Natural killer cell (primary cell): ENCODE measurements at regions not wholly inside any gene's neighbourhood (a gene's known extent, or its start where the extent isn't known, plus 50 kb on each side); places are given as distances from the start of the nearest gene placed in this dataset.
A peak's percentile ranks its signal among the peaks of the same experiment; 100 is the strongest.

Experiments used
- ATAC-seq, 3 donors: fragments of 150-1000 bp in 2 of 3; fragments of 200-7000 bp in 1 of 3; cut with Tn5 transposase; 1 replicate in 1 of 3; 2 replicates in 2 of 3; pipeline ENCODE4 v1.10.0; 2021; ENCODE audit warnings: mild to moderate bottlenecking in 2 of 3, moderate library complexity in 2 of 3
- DNase-seq, 2 donors: peaks; one replicate each; pipeline versions ENCODE4 v3.0.0 to v3.0.0-alpha.2; 2013 to 2021; ENCODE audit warnings: mixed read lengths in 1 of 2
- H3K27ac ChIP-seq: one replicate; pipeline ENCODE4 v1.5.1; 2013; ENCODE audit warnings: mild to moderate bottlenecking, low read length
- H3K27me3 ChIP-seq: one replicate; pipeline ENCODE4 v1.6.1; 2013; ENCODE audit warnings: low read length; ENCODE audit not compliant: control insufficient read depth, insufficient read depth
- H3K36me3 ChIP-seq: one replicate; pipeline ENCODE4 v1.6.1; 2013; ENCODE audit warnings: low read length; ENCODE audit not compliant: control insufficient read depth, insufficient read depth
- H3K4me1 ChIP-seq: one replicate; pipeline ENCODE4 v1.6.1; 2013; ENCODE audit warnings: low read length; ENCODE audit not compliant: control insufficient read depth, insufficient read depth
- H3K4me3 ChIP-seq: one replicate; pipeline ENCODE4 v1.5.1; 2013; ENCODE audit warnings: low read length
- H3K9me3 ChIP-seq: one replicate; pipeline ENCODE4 v1.6.1; 2013; ENCODE audit warnings: low read length; ENCODE audit not compliant: control insufficient read depth, insufficient read depth
- H3K27ac Mint-ChIP-seq, 2 donors: one replicate each; pipeline ENCODE4 v1.8.0; 2022; ENCODE audit warnings: mild to moderate bottlenecking in 2 of 2, mixed read lengths in 2 of 2, moderate library complexity in 1 of 2
- H3K27me3 Mint-ChIP-seq, 2 donors: one replicate each; pipeline ENCODE4 v1.8.0; 2022; ENCODE audit warnings: low read depth in 2 of 2, mixed read lengths in 2 of 2
- H3K36me3 Mint-ChIP-seq: one replicate; pipeline ENCODE4 v1.8.0; 2022; ENCODE audit warnings: mixed read lengths
- H3K4me1 Mint-ChIP-seq, 2 donors: one replicate each; pipeline ENCODE4 v1.8.0; 2022; ENCODE audit warnings: mixed read lengths in 2 of 2
- H3K4me3 Mint-ChIP-seq: one replicate; pipeline ENCODE4 v1.8.0; 2022; ENCODE audit warnings: mild to moderate bottlenecking, moderate library complexity, mixed read lengths
- H3K9me3 Mint-ChIP-seq, 2 donors: one replicate each; pipeline ENCODE4 v1.8.0; 2022; ENCODE audit warnings: mixed read lengths in 2 of 2
- CTCF ChIP-seq: fragments of 200-600 bp; IDR thresholded peaks from one replicate; pipeline ENCODE4 v1.8.0; 2022; ENCODE audit warnings: antibody characterized with exemption
- WGBS: methylation state at CpG from one replicate; pipeline ENCODE4 v1.1.7; 2013; ENCODE audit warnings: missing lambda C conversion rate; ENCODE audit not compliant: insufficient coverage; 5-methylcytosine and 5-hydroxymethylcytosine counted together
- intact Hi-C: fragments of 100-400 bp; cut with micrococcal nuclease; formaldehyde crosslinking; loops from one replicate; pipeline ENCODE4 v1.14.2; 2022

- intact Hi-C loops, result no loop called here
- WGBS, result 98% methylated on average over 4 of the region's 5 CpGs
- no peaks in the 10 kb centered on the region for H3K36me3 Mint-ChIP-seq
- Histone ChIP-seq H3K4me1 (peaks cover 3% of the 10 kb centered on the region), H3K27me3 (no peaks in the 10 kb centered on the region), H3K36me3 (no peaks in the 10 kb centered on the region), H3K9me3 (no peaks in the 10 kb centered on the region), H3K27ac (no peak overlapping the region), H3K4me3 (no peak overlapping the region)
- ATAC-seq (no peak), DNase-seq (no peak)
- H3K27me3 Mint-ChIP-seq, result no peaks in the 10 kb centered on the region
- H3K4me1 Mint-ChIP-seq, result peaks cover 20 to 33% of the 10 kb centered on the region in 2 donors
- H3K27ac Mint-ChIP-seq, result no peak overlapping the region
- TF ChIP-seq CTCF, result no peak
- no peak overlapping the region for H3K4me3 Mint-ChIP-seq
- peaks cover 0 to 3% of the 10 kb centered on the region in 2 donors for H3K9me3 Mint-ChIP-seq
These were observed 142.8 kb downstream of the BTG1 start for GRCh38 chr12:92002673-92003382.

GRCh38 chr12:92002195-92002649 lies 143.4 kb downstream of the BTG1 start:
- Mint-ChIP-seq H3K36me3 (no peaks in the 10 kb centered on the region), H3K27me3 (no peaks in the 10 kb centered on the region), H3K27ac (no peak overlapping the region), H3K4me1 (peaks cover 20 to 28% of the 10 kb centered on the region in 2 donors), H3K9me3 (peaks cover 0 to 3% of the 10 kb centered on the region in 2 donors), H3K4me3 (no peak overlapping the region)
- Histone ChIP-seq H3K9me3 (no peaks in the 10 kb centered on the region), H3K4me1 (peaks cover 3% of the 10 kb centered on the region), H3K27ac (no peak overlapping the region), H3K27me3 (no peaks in the 10 kb centered on the region), H3K4me3 (no peak overlapping the region), H3K36me3 (no peaks in the 10 kb centered on the region)
- TF ChIP-seq CTCF, result no peak
- ATAC-seq (no peak), DNase-seq (no peak)
- 91% methylated on average over 1 of the region's 1 CpG for WGBS
- intact Hi-C loops, result no loop called here

GRCh38 chr12:92000597-92000996 lies 145.0 kb downstream of the BTG1 start:
- intact Hi-C loops, result loop anchor here (1.0 kb wide), 1 partner anchor 123 kb away; no protein-coding TSS in a partner anchor
- Histone ChIP-seq H3K27me3 (no peaks in the 10 kb centered on the region), H3K9me3 (no peaks in the 10 kb centered on the region), H3K4me3 (no peak overlapping the region), H3K4me1 (peaks cover 3% of the 10 kb centered on the region), H3K36me3 (no peaks in the 10 kb centered on the region), H3K27ac (no peak overlapping the region)
- Mint-ChIP-seq H3K27me3 (no peaks in the 10 kb centered on the region), H3K4me3 (peak overlapping the region; percentile 45), H3K9me3 (peaks cover 0 to 3% of the 10 kb centered on the region in 2 donors), H3K4me1 (peaks cover 20 to 28% of the 10 kb centered on the region in 2 donors), H3K27ac (peak overlapping the region; percentile 68 to 76), H3K36me3 (no peaks in the 10 kb centered on the region)
- WGBS, result no CpG with 5 or more reads among the region's 2 CpGs
- DNase-seq (peak in 1 of 2 donors; percentile 61), ATAC-seq (peak; percentile 64 to 84 (median 72))
- TF ChIP-seq CTCF, result no peak

- Mint-ChIP-seq H3K36me3 (no peaks in the 10 kb centered on the region), H3K27me3 (no peaks in the 10 kb centered on the region), H3K4me1 (peaks cover 20 to 28% of the 10 kb centered on the region in 2 donors), H3K4me3 (peak overlapping the region; percentile 45), H3K9me3 (peaks cover 0 to 3% of the 10 kb centered on the region in 2 donors), H3K27ac (peak overlapping the region; percentile 68 to 76)
- Histone ChIP-seq H3K27me3 (no peaks in the 10 kb centered on the region), H3K4me1 (peaks cover 3% of the 10 kb centered on the region), H3K9me3 (no peaks in the 10 kb centered on the region), H3K4me3 (no peak overlapping the region), H3K27ac (no peak overlapping the region), H3K36me3 (no peaks in the 10 kb centered on the region)
- intact Hi-C loops, result loop anchor here (1.0 kb wide), 1 partner anchor 123 kb away; no protein-coding TSS in a partner anchor
- TF ChIP-seq CTCF, result no peak
- no peak for ATAC-seq
- 100% methylated on average over 1 of the region's 1 CpG for WGBS
- DNase-seq, result no peak
These were observed 145.8 kb downstream of the BTG1 start for GRCh38 chr12:91999823-92000222.
